NK-92 treated with Interleukin-12 subunit alpha and Interleukin-12 subunit beta, amount 100 ng/mL, for 24 hours (cell line): ENCODE measurements at regions not wholly inside any gene's neighbourhood (a gene's known extent, or its start where the extent isn't known, plus 50 kb on each side); places are given as distances from the start of the nearest gene placed in this dataset.
A peak's percentile ranks its signal among the peaks of the same experiment; 100 is the strongest.
"Not testable (repeated sequence)": the region's sequence is repeated elsewhere in the genome, so short reads cannot be mapped to it uniquely, and the experiment has no call there.

ENCODE experiments used
- DNase-seq: peaks from one replicate; lab custom pipeline; 2025; lab: John Stamatoyannopoulos, UW

GRCh38 chr3:18124501-18124900 lies 300.6 kb downstream of the SATB1 start:
- DNase-seq = no peak

DNA sequence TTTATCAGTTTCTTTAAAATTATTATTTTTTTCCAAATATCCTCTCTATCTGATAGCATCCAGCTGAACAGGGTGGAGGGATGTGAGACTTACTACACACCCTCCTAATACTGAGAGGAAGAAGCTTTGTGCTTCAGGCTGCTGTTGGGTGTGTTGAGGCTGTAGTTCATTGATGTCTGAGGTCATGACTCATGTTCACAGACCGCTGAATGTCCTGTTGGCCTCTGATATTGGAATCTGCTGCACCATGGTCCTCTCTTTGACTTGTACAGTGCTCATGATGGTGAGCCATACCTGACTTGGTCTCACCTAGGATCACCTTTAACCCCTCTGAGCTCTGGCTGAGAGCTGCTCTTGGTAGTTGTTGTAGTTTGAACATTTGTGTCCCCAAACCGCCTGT lies 302.9 kb downstream of the SATB1 start:
- no peak for DNase-seq

GRCh38 chr3:18121020-18121419 lies 304.1 kb downstream of the SATB1 start:
- DNase-seq = no peak

DNA sequence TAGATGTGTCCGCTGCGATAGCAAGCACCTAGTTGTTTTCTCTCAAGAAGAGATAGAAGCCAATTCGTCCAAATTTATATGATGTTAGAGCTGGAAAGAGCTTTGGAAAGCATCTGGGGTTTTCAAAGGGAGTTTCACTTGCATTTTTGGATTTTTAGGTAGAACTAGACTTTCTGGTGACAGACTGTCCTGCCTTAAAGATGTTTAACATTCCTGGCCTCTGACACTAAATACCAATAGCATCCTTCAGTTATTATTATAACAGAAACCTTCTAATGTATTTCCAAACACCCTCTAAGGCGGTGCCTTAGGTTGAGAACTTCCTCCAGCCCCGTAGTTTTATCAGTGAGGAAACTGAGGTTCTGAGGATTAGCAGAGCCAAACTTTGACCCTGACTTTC lies 305.3 kb downstream of the SATB1 start:
- no peak for DNase-seq

GRCh38 chr3:18114894-18115293 lies 310.2 kb downstream of the SATB1 start:
- DNase-seq = no peak

DNA sequence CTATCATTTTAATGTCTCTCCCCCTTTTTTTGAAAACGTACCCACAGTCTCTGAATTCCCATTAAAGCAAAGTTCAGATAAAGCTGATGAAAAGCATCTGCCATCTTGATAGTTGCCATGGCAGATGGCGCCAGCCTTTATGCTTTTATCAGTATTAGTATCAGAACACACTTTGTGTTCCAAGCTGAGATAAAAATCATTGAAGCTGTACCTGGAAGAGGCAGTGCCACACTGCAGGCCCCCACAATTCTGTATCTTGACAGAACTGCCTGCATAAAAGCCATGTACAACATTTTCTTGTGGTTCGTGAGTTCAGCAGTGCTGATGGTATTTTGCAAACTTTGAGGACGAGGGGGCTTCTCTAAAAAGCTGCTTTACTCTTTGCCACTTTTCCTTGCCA lies 311.7 kb downstream of the SATB1 start:
- DNase-seq = no peak

- DNase-seq = no peak
Observed at GRCh38 chr3:18112674-18113375, 312.3 kb downstream of the SATB1 start.

GRCh38 chr3:18111796-18112232 lies 313.3 kb downstream of the SATB1 start:
- DNase-seq = no peak

DNA sequence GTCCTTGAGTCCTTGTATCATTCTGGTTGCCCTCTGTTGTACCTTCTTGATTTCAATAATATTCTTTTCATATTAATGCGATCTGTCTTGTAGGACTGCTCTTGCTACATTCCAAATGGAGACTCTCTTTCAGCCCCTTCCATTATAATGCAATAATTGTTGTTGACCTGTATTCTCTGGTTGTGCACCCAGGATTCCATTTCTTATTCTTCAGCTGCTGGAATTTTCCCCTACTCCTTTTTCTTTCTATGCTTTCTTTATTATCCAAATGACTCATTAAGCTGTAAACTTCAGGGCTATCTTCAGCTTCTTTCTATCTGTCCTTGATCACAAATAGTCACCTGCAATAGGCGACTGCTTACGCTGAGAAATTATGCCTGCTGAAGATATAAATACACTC lies 321.5 kb downstream of the SATB1 start:
- no peak for DNase-seq

- no peak for DNase-seq
Observed at GRCh38 chr3:18100121-18100520, 325.0 kb downstream of the SATB1 start.

- no peak for DNase-seq
Observed at GRCh38 chr3:18099611-18100010, 325.5 kb downstream of the SATB1 start.

DNA sequence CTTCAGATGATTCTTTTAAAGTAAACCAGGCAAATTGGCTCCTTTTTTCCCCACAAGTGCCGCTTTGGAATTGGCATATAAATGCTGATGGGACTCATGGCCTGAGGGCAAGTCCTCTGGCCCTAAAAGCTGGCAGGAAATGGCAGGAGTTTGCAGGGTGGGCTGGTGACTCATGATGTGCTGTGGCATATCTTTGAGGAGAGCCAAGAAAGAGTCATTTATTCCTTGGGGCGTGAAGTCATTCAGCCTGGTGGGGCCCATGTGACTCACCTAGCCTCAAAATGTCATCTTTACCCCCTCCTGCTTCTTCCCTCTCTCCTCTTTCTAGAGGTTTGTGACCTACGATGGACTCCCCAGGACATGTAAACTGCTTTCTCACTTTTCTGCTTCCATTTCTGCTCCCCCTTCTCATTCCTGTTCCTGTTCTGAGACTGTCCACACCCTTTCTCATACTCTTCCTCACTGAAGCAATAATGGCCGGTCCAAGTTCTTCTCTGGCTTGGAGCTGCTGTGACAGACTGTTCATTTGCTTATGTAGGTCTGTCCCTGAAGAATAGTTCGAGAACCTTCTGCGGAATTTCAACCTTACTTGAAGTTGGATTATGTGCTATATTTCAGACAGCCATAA lies 326.1 kb downstream of the SATB1 start:
- peak; percentile 7 for DNase-seq

DNA sequence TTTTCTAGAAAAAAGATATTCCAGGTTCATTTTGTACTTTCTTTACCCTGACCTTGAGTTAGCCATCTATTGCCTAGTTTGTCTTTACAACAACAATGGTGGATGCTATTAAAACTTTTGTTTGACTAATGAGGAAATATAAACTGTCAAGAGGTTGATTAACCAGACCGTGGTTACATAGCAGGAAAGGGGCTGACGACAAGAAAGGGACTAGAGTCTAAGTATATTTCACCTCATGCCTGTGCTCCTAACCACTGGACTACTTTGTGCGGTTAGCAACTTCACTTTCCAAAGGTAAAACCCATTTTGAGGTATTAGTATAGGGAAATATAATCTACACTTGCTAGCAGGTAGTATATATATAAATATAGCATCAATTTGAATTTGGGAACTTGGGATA lies 327.1 kb downstream of the SATB1 start:
- no peak for DNase-seq

DNA sequence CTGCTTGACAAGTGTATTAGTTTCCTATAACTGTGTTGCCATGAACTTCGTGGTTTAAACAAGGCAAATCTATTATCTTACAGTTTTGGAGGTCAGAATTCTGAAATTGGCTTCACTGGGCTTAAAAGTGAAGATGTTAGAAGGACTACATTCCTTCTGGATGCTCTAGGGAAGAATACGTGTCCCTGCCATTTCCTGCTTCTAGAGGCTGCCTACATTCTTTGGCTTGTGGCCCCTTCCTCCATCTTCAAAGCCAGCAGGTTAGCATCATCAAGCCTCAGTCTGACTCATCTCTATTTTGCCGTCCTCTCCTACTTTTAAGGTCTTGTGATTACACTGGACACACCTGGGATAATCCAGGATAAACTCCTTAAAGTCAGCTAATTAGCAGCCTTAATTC lies 327.7 kb downstream of the SATB1 start:
- DNase-seq = no peak

GRCh38 chr3:18092726-18093125 lies 332.4 kb downstream of the SATB1 start:
- DNase-seq = no peak

- no peak for DNase-seq
Observed at GRCh38 chr3:18090377-18090776, 334.8 kb downstream of the SATB1 start.

- DNase-seq = no peak
Observed at GRCh38 chr3:18087988-18088387, 337.2 kb downstream of the SATB1 start.

GRCh38 chr3:18086760-18087159 lies 338.4 kb downstream of the SATB1 start:
- DNase-seq = no peak

- DNase-seq = no peak
Observed at GRCh38 chr3:18086078-18086477, 339.1 kb downstream of the SATB1 start.

DNA sequence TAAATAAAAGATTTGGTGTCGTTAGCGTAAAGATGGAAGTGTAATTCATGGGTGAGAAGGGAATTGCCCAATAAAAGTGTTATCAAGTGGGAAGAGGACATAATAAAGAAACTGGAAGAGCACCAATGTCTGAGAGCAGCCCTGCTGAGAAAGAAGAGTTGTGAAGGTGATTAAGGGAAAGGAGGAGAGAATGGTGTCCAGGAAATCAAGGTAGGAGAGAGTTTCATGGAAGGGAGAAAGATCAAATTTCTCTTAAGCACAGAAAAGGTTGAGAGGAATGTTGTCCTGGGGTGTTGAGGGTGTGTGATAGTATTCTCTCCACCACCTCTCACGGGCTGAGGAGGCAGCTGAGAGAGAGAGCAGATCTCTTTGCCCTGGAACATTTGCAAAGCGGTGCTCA lies 339.7 kb downstream of the SATB1 start:
- DNase-seq = no peak

GRCh38 chr3:18083273-18083590 lies 340.8 kb upstream of the TBC1D5 start:
- not testable (repeated sequence) for DNase-seq

DNA sequence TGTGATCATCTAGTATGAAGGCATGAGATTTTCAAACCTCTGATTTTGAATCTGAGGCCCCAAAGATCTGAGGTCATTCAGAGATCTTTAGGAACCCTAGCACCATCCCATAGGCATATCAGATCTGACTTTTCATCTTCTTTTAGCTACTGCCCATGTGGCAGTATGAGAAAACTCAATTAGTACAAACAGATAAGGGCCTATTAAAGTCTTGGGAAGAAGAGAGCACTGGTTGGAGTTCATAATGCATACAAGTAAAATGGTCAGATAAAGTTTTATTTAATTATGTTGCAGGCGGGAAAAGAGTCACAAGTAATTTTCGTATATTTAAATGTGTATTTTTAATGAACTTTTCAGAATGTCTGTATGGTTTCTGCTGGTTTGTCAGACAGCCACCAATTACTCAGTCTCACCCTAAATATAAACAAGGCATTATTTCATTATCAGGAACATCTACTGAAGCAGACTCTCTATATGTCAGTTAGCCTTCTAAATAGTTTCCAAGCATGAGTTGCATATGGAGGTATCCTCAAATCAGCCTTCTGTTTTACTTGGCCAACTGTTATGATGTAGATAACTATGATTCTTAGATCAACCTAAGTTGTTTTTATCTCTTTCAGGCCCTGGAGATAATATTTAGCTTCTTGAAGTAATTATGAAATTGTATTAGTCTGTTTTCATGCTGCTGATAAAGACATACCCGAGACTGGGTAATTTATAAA lies 340.3 kb upstream of the TBC1D5 start:
- DNase-seq = no peak

GRCh38 chr3:18080198-18080689 lies 337.8 kb upstream of the TBC1D5 start:
- no peak for DNase-seq
